Cardiac muscle cell (in vitro differentiated cells and primary cell): ENCODE measurements at regions not wholly inside any gene's neighbourhood (a gene's known extent, or its start where the extent isn't known, plus 50 kb on each side); places are given as distances from the start of the nearest gene placed in this dataset.

Experiments
- DNase-seq, 2 donors: peaks; one replicate each; pipeline versions ENCODE4 v3.0.0 to v3.0.0-alpha.2; 2010 to 2017; ENCODE audit warnings: low read depth in 1 of 2, low spot score in 1 of 2
- H3K27ac ChIP-seq: fragments of 200-600 bp; sonication (generic); 2 replicates; pipeline ENCODE4 v1.5.1; 2016
- H3K27me3 ChIP-seq: fragments of 200-600 bp; sonication (generic); 2 replicates; pipeline ENCODE4 v1.6.0; 2016; ENCODE audit warnings: control low read depth
- H3K36me3 ChIP-seq: fragments of 200-600 bp; sonication (generic); 2 replicates; pipeline ENCODE4 v1.5.1; 2016; ENCODE audit warnings: control low read depth
- H3K4me1 ChIP-seq: fragments of 200-600 bp; sonication (generic); 2 replicates; pipeline ENCODE4 v1.8.1; 2017; ENCODE audit warnings: low read depth, mild to moderate bottlenecking, mixed run types
- H3K4me3 ChIP-seq: fragments of 200-600 bp; sonication (generic); 2 replicates; pipeline ENCODE4 v1.5.1; 2016; ENCODE audit warnings: mild to moderate bottlenecking
- H3K9me3 ChIP-seq: fragments of 200-600 bp; sonication (generic); 2 replicates; pipeline ENCODE4 v1.5.1; 2017; ENCODE audit warnings: low read depth, mild to moderate bottlenecking, control low read depth
- TF ChIP-seq, protein P1 (sequence below): IDR thresholded peaks from 2 replicates; pipeline ENCODE4 v1.5.1; 2012; ENCODE audit warnings: low read depth, mild to moderate bottlenecking, low read length

DNA sequence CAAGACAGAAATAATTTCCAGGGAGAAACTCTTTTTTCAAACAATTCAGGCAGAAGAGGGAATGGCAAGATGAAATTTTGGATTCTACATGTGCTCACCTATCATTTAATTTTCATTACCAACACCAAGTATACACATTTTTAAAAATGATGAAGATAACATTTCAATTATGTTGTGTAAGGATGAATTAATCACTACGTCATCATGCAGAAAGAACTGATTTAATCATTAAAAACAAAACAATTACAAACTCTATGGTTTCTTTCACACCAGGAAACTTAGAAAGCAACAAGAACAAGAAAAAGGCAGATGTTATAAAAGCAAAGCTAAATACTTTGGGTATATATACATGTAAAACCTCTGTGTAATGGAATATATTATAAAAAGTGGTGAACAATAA lies 668.5 kb downstream of the NCAM2 start:
- Histone ChIP-seq H3K27ac (no peak overlapping the region), H3K4me3 (no peak overlapping the region), H3K9me3 (no peaks in the 10 kb centered on the region), H3K4me1 (peaks cover 7% of the 10 kb centered on the region), H3K27me3 (no peaks in the 10 kb centered on the region), H3K36me3 (no peaks in the 10 kb centered on the region)
- TF ChIP-seq, protein P1, sequence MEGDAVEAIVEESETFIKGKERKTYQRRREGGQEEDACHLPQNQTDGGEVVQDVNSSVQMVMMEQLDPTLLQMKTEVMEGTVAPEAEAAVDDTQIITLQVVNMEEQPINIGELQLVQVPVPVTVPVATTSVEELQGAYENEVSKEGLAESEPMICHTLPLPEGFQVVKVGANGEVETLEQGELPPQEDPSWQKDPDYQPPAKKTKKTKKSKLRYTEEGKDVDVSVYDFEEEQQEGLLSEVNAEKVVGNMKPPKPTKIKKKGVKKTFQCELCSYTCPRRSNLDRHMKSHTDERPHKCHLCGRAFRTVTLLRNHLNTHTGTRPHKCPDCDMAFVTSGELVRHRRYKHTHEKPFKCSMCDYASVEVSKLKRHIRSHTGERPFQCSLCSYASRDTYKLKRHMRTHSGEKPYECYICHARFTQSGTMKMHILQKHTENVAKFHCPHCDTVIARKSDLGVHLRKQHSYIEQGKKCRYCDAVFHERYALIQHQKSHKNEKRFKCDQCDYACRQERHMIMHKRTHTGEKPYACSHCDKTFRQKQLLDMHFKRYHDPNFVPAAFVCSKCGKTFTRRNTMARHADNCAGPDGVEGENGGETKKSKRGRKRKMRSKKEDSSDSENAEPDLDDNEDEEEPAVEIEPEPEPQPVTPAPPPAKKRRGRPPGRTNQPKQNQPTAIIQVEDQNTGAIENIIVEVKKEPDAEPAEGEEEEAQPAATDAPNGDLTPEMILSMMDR, result no peak
- no peak for DNase-seq

DNA sequence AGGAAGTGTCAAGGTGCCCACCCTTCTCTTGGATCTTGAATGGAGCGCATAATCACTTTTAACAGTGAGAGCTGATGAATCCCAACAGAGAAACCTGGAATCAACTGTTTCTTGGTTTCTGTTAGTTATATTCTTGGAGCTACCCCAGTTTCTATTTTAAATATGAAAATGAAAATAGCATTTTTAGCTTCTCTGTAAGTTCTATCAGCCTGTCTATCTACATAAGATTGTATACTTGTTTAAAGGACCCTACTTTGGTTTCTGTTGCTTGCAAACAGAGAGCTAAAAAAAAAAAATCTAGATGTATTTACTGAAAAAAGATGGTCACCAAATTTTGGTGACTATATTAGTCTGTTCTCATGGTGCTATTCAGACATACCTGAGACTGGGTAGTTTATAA lies 670.0 kb downstream of the NCAM2 start:
- Histone ChIP-seq H3K9me3 (no peaks in the 10 kb centered on the region), H3K4me1 (peaks cover 7% of the 10 kb centered on the region), H3K4me3 (no peak overlapping the region), H3K27me3 (no peaks in the 10 kb centered on the region), H3K36me3 (no peaks in the 10 kb centered on the region), H3K27ac (no peak overlapping the region)
- DNase-seq, result no peak
- TF ChIP-seq, protein P1, result no peak

DNA sequence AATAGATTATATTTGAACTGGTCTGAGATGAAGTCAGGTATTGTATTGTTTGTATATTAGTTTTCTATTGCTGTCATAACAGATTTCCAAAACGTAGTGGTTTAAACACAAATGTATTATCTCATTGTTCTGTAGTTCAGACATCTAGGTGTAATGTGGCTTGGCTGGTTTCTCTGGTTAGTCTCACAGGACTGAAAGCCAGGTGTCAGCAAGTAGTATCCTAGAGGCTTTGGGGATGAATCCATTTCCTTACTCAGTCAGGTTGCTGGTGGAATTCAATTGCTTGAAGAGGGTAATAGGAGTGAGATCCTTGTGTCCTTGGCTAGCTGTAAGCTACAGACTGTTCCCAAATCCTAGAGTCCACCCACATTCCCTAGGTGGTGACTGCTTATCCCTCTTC lies 675.8 kb downstream of the NCAM2 start:
- Histone ChIP-seq H3K4me3 (no peak overlapping the region), H3K36me3 (no peaks in the 10 kb centered on the region), H3K9me3 (no peaks in the 10 kb centered on the region), H3K4me1 (no peaks in the 10 kb centered on the region), H3K27me3 (no peaks in the 10 kb centered on the region), H3K27ac (no peak overlapping the region)
- TF ChIP-seq, protein P1, result no peak
- no peak for DNase-seq

DNA sequence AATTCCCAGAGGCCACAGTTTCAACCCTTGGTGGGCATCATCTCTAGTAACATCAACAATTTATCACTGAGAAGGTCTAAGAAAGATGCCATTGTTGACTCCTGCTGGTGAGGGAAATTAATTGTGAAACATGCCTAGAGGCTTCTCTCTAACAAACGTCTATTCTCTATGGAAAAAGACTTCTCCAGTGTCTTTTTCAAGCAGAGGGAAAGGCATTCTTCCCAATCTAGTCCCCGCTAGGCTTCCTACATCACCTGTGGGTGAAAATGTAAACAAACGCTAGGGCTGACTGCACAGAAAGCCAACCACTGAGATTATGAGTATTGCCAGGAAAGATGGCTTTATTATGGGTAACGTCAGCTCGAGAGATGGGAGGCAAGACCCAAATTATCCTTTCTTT lies 677.4 kb downstream of the NCAM2 start:
- no peaks in the 10 kb centered on the region for H3K9me3 ChIP-seq
- H3K36me3 ChIP-seq, result no peaks in the 10 kb centered on the region
- H3K27ac ChIP-seq, result no peak overlapping the region
- no peak overlapping the region for H3K4me3 ChIP-seq
- TF ChIP-seq, protein P1, result no peak
- no peaks in the 10 kb centered on the region for H3K4me1 ChIP-seq
- no peaks in the 10 kb centered on the region for H3K27me3 ChIP-seq
- DNase-seq, result no peak

DNA sequence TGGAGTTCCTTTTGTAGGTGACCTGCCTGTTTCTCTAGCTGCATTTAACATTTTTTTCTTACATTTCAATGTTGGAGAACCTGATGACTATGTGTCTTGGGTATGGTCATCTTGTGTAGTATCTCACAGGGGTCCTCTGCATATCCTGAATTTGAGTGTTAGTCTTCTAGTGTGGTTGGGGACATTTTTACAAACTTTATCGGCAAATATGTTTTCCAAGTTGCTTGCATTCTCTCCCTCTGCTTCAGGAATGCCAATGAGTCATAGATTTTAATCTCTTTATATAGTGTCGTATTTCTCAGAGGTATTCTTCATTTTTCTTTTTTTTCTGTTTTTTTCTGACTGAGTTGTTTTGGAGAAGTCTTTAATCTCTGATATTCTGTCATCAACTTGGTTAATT lies 684.0 kb downstream of the NCAM2 start:
- Histone ChIP-seq H3K27ac (no peak overlapping the region), H3K9me3 (no peaks in the 10 kb centered on the region), H3K27me3 (no peaks in the 10 kb centered on the region), H3K36me3 (no peaks in the 10 kb centered on the region), H3K4me3 (no peak overlapping the region), H3K4me1 (no peaks in the 10 kb centered on the region)
- peak in 1 of 2 donors; percentile 24 for DNase-seq
- TF ChIP-seq, protein P1, result no peak

DNA sequence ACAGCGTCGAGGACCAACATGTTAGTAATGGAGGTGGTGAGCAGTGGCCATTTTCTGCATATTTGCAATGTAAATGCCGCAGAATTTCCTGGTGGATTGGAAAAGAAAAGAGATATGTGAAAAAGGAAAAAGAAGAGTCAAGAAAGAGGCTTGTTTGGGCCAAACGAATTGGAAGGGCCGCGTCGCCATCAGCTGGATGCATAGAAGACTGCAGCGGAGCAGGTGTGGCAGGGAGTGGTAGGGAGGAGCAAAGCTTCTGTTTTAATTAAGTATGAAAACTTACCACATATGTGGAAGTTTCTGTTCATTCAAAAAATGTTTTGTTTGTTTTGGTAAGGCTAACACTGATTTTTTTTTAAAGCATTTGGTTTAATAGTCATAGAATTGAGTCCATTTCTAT lies 690.7 kb downstream of the NCAM2 start:
- DNase-seq, result peak; percentile 46 to 62
- Histone ChIP-seq H3K36me3 (no peaks in the 10 kb centered on the region), H3K27ac (no peak overlapping the region), H3K9me3 (no peaks in the 10 kb centered on the region), H3K4me3 (no peak overlapping the region), H3K27me3 (no peaks in the 10 kb centered on the region), H3K4me1 (no peaks in the 10 kb centered on the region)
- TF ChIP-seq, protein P1, result peak; percentile 59
